ENCODE measurements at regions not wholly inside any gene's neighbourhood (a gene's known extent, or its start where the extent isn't known, plus 50 kb on each side); places are given as distances from the start of the nearest gene placed in this dataset.

DNA sequence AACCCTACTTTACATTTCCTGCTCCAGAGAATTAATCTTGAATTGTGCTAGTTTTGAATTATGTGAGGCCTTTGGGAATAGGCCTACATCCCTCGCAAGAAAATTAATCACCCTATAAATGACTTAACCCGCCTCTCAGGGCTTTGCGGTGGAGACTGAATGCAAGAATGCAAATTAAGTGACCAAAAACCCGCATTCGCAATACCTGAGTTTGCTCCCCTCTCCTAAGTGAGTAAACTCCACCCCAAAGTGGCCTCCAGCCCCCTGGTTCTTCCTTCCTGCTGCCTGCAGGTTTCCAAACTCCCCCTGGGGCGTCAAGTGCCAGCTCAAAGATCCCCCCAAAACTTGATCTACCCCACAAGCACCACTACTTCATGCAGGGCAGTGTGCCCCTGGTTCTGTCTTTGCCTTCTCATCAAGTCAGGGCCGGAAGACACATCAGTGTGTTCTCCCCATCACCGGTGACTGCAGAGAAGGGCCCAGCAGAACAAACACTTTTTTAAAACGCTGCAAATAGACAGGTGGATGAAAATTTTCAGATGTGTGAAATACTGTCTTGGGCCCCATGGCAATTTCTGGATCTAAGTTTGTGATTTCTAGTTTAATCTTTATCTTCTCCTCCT, 644.7 kb downstream of the VRK1 start:
- TF ChIP-seq EP300 (IDR thresholded peaks at IDR 0.05) = no peak
- no peak for TF ChIP-seq POLR2A (IDR thresholded peaks at IDR 0.05)
- no peak for TF ChIP-seq POLR2AphosphoS5 (IDR thresholded peaks at IDR 0.05)
- TF ChIP-seq, protein P1, sequence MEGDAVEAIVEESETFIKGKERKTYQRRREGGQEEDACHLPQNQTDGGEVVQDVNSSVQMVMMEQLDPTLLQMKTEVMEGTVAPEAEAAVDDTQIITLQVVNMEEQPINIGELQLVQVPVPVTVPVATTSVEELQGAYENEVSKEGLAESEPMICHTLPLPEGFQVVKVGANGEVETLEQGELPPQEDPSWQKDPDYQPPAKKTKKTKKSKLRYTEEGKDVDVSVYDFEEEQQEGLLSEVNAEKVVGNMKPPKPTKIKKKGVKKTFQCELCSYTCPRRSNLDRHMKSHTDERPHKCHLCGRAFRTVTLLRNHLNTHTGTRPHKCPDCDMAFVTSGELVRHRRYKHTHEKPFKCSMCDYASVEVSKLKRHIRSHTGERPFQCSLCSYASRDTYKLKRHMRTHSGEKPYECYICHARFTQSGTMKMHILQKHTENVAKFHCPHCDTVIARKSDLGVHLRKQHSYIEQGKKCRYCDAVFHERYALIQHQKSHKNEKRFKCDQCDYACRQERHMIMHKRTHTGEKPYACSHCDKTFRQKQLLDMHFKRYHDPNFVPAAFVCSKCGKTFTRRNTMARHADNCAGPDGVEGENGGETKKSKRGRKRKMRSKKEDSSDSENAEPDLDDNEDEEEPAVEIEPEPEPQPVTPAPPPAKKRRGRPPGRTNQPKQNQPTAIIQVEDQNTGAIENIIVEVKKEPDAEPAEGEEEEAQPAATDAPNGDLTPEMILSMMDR (IDR thresholded peaks at IDR 0.05) = no peak
- no peak for ATAC-seq

GRCh38 chr14:97442363-97442762, 645.2 kb downstream of the VRK1 start:
- Histone ChIP-seq H3K9me3 (no peaks in the 10 kb centered on the region), H3K27me3 (no peaks in the 10 kb centered on the region), H3K27ac (no peak overlapping the region), H3K4me3 (no peak overlapping the region), H3K4me1 (no peaks in the 10 kb centered on the region), H3K36me3 (no peaks in the 10 kb centered on the region)
- no peak for TF ChIP-seq POLR2A (IDR thresholded peaks at IDR 0.05)
- ATAC-seq = no peak
- WGBS, 2 donors (ENCODE audit: low coverage in 1 of 2) = 100% methylated on average over 2 of the region's 2 CpGs

More for the DNA sequence above, 644.7 kb downstream of the VRK1 start:
- Histone ChIP-seq H3K4me3 (no peak overlapping the region), H3K4me1 (no peaks in the 10 kb centered on the region), H3K9me3 (no peaks in the 10 kb centered on the region), H3K27ac (no peak overlapping the region), H3K27me3 (no peaks in the 10 kb centered on the region), H3K36me3 (no peaks in the 10 kb centered on the region)
- WGBS, 2 donors (ENCODE audit: low coverage in 1 of 2) = 84 to 94% methylated on average over 8 of the region's 9 CpGs

DNA sequence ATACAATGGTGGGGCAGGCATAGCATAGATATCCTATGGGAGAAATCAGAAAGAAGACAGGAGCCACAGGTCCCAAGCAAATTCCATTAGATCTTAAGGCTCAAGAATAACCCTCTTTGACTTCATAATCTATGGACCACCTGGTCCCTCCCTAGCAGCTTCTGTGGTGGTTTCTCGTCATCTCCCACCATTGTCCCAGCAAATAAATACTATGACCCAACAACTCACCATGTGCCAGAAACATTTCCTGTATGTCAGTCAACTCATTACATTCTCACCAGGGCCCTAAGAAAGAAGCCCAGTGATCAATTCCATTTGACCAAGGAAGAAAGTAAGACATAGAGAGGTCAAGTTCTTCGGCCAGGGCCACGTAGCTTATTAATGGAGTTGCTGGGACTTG, 646.2 kb downstream of the VRK1 start:
- TF ChIP-seq, protein P1 (IDR thresholded peaks at IDR 0.05) = no peak
- TF ChIP-seq POLR2A (IDR thresholded peaks at IDR 0.05) (no peak), POLR2AphosphoS5 (IDR thresholded peaks at IDR 0.05) (no peak), EP300 (IDR thresholded peaks at IDR 0.05) (no peak)
- H3K4me1 ChIP-seq = no peaks in the 10 kb centered on the region
- H3K36me3 ChIP-seq = no peaks in the 10 kb centered on the region
- 100% methylated on average over 1 to 3 of the region's 3 CpGs for WGBS, 2 donors (ENCODE audit: low coverage in 1 of 2)
- no peak for ATAC-seq
- H3K4me3 ChIP-seq = no peak overlapping the region
- no peak overlapping the region for H3K27ac ChIP-seq
- no peaks in the 10 kb centered on the region for H3K9me3 ChIP-seq
- no peaks in the 10 kb centered on the region for H3K27me3 ChIP-seq

DNA sequence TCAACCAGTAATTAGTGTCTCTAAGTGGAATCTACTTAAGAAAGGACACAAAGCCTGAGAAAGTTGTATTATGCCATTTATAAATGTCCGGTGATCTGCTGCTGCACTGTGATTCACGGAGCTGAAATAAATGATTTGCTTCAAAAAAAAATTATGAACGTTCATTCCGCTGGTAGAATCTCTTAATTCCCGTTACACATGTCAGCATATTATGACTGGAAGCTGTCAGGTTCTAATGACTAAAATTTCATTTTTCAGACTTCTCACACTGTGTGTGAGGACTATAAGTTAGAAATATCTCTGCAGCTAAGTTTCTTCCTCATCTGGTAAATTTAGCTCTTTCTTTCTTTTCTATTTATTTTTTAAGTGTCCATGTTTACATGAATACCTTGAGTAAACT, 647.1 kb downstream of the VRK1 start:
- Histone ChIP-seq H3K27me3 (no peaks in the 10 kb centered on the region), H3K9me3 (no peaks in the 10 kb centered on the region), H3K4me1 (no peaks in the 10 kb centered on the region), H3K36me3 (no peaks in the 10 kb centered on the region), H3K27ac (no peak overlapping the region), H3K4me3 (no peak overlapping the region)
- whole genome bisulfite sequencing, 2 donors (ENCODE audit: low coverage in 1 of 2) = 59 to 69% methylated on average over 5 of the region's 5 CpGs
- no peak for ATAC-seq
- TF ChIP-seq POLR2AphosphoS5 (IDR thresholded peaks at IDR 0.05) (no peak), POLR2A (IDR thresholded peaks at IDR 0.05) (no peak), EP300 (IDR thresholded peaks at IDR 0.05) (no peak)
- TF ChIP-seq, protein P1 (IDR thresholded peaks at IDR 0.05) = no peak

DNA sequence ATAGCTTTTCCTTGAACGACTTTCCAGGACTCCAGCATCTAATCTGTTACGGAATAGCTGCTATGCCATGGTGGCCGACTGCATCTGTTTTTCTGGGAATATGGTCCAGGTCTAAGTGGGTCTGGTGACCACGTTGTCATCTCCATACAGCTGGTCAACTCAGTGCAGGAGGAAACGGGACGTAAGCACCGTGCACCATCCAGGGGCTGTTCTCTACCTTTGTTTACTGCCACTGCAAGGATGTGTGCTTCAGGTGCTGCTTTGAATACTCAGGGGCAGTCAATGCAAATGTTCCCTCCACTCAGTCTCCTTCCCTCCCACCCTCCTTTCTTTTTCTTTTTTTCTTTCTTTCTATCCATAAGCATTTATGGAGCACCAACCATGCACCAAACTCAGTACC, 648.2 kb downstream of the VRK1 start:
- Histone ChIP-seq H3K27ac (no peak overlapping the region), H3K27me3 (no peaks in the 10 kb centered on the region), H3K9me3 (no peaks in the 10 kb centered on the region), H3K4me3 (no peak overlapping the region), H3K36me3 (no peaks in the 10 kb centered on the region), H3K4me1 (no peaks in the 10 kb centered on the region)
- TF ChIP-seq POLR2AphosphoS5 (IDR thresholded peaks at IDR 0.05) = no peak
- TF ChIP-seq, protein P1 (IDR thresholded peaks at IDR 0.05) = no peak
- TF ChIP-seq POLR2A (IDR thresholded peaks at IDR 0.05) = no peak
- no peak for TF ChIP-seq EP300 (IDR thresholded peaks at IDR 0.05)
- no peak for ATAC-seq
- WGBS, 2 donors (ENCODE audit: low coverage in 1 of 2) = 69 to 93% methylated on average over 6 to 7 of the region's 7 CpGs
